Common myeloid progenitor, CD34-positive (primary cell): ENCODE measurements at regions not wholly inside any gene's neighbourhood (a gene's known extent, or its start where the extent isn't known, plus 50 kb on each side); places are given as distances from the start of the nearest gene placed in this dataset.

Experiments used
- CTCF ChIA-PET: fragments of 350-600 bp; sonication (Branson Sonifier 250); formaldehyde crosslinking; loops from one replicate; lab custom pipeline; 2021; ENCODE audit warnings: antibody characterized with exemption; lab: Charles Lee
- POLR2A ChIA-PET: fragments of 350-600 bp; sonication (Branson Sonifier 250); formaldehyde crosslinking; loops from one replicate; lab custom pipeline; 2021; ENCODE audit warnings: antibody characterized with exemption; lab: Charles Lee
- DNase-seq, 3 donors: peaks; one replicate each; pipeline versions ENCODE4 v3.0.0 to v3.0.0-alpha.2; 2013
- H3K27ac ChIP-seq, 2 experiments: 1 replicate in 1 of 2; 2 replicates in 1 of 2; pipeline ENCODE4 v1.7.0; 2013; ENCODE audit warnings: inconsistent platforms in 2 of 2, low read length in 2 of 2, mild to moderate bottlenecking in 2 of 2, low read depth in 1 of 2, moderate library complexity in 1 of 2; ENCODE audit not compliant: severe bottlenecking in 2 of 2, insufficient read depth in 1 of 2, poor library complexity in 1 of 2
- H3K27me3 ChIP-seq, 5 experiments: replicated peaks in 2 of 5; 1 replicate in 3 of 5; 2 replicates in 2 of 5; pipeline versions ENCODE4 v1.6.1 to v1.7.0; 2013; ENCODE audit warnings: low read length in 4 of 5, mild to moderate bottlenecking in 2 of 5, moderate library complexity in 2 of 5, inconsistent platforms in 1 of 5; ENCODE audit not compliant: insufficient read depth in 5 of 5, control insufficient read depth in 4 of 5
- H3K36me3 ChIP-seq, 4 experiments: 1 replicate in 2 of 4; 2 replicates in 2 of 4; pipeline versions ENCODE4 v1.6.1 to v1.7.0; 2013; ENCODE audit warnings: low read length in 3 of 4, control low read depth in 1 of 4, mild to moderate bottlenecking in 1 of 4; ENCODE audit not compliant: control insufficient read depth in 4 of 4, insufficient read depth in 4 of 4
- H3K4me1 ChIP-seq, 4 experiments: 1 replicate in 3 of 4; 2 replicates in 1 of 4; pipeline versions ENCODE4 v1.6.1 to v1.7.1; 2013; ENCODE audit warnings: low read length in 3 of 4, mild to moderate bottlenecking in 3 of 4, control low read depth in 1 of 4, inconsistent platforms in 1 of 4, moderate library complexity in 1 of 4; ENCODE audit not compliant: control insufficient read depth in 4 of 4, insufficient read depth in 4 of 4; ENCODE audit errors: control extremely low read depth in 1 of 4
- H3K4me3 ChIP-seq, 7 experiments: 1 replicate in 4 of 7; 2 replicates in 3 of 7; pipeline versions ENCODE4 v1.5.1 to v1.7.0; 2013; ENCODE audit warnings: mild to moderate bottlenecking in 7 of 7, low read length in 6 of 7, moderate library complexity in 6 of 7, inconsistent platforms in 2 of 7, low read depth in 2 of 7, control low read depth in 1 of 7; ENCODE audit not compliant: insufficient read depth in 4 of 7, control insufficient read depth in 1 of 7; ENCODE audit errors: extremely low read depth in 1 of 7
- H3K9me3 ChIP-seq, 5 experiments: 1 replicate in 4 of 5; 2 replicates in 1 of 5; pipeline versions ENCODE4 v1.6.1 to v1.7.1; 2013; ENCODE audit warnings: low read length in 4 of 5, mild to moderate bottlenecking in 2 of 5, inconsistent platforms in 1 of 5, low read depth in 1 of 5, moderate library complexity in 1 of 5; ENCODE audit not compliant: control insufficient read depth in 4 of 5, insufficient read depth in 2 of 5; ENCODE audit errors: control extremely low read depth in 1 of 5
- WGBS: methylation state at CpG from one replicate; pipeline ENCODE4 v1.1.5; 2013; ENCODE audit not compliant: insufficient coverage; 5-methylcytosine and 5-hydroxymethylcytosine counted together

DNA sequence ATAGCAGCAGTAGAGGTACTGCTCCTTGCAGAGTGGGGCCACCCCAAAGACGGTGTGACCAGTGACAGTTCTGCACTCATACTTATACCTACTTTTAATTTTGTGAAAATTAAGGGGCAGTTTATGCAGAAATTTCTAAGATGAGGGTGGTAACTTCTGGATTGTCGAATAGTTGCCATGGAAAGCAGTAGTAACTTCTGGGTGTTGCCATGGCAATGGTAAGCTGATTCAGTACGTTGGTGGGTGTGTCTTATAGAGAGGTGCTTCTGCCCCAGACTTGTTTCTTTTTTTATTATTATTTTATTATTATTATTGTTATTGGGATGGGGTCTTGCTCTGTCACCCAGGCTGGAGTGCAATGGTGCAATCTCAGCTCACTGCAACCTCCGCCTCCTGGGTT, 82.8 kb upstream of the L3MBTL4 start:
- POLR2A ChIA-PET = no interaction called here
- 94% methylated on average over 2 of the region's 4 CpGs for WGBS
- DNase-seq = no peak

DNA sequence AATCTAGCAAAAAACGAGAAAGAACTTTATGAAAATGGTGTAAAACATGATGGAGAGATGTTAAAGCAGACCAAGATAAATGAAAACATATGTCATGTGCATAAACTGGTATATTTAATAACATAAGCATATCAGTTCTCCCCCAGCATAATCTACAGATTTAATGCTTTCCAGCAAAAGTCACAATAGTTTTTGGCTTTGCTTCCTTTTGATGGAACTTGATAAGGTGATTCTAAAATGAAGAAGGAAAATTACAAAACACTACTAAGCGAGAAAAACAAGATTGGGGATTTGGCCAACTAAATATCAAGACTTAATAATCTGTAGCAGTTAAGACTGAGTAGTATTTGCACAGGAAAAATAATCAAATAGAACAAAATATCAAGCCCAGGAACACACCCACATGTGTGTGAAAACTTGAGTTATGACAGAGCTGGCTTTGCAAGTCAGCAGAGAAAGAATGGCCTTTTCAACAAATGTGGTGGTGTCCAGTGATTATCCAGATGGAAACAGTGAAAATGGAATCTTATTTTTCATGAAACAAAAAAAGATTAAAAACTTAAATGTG, 83.7 kb upstream of the L3MBTL4 start:
- Histone ChIP-seq H3K4me1 (no peaks in the 10 kb centered on the region), H3K27me3 (peaks cover 0 to 8% (median 0%) of the 10 kb centered on the region in 5 experiments), H3K36me3 (no peaks in the 10 kb centered on the region), H3K9me3 (no peaks in the 10 kb centered on the region), H3K27ac (no peak overlapping the region), H3K4me3 (no peak overlapping the region)
- POLR2A ChIA-PET = no interaction called here
- no peak for DNase-seq
- CTCF ChIA-PET = interaction anchor here (0.9 kb wide), 1 partner anchor 23 kb away, joined by 3 read pairs; no protein-coding TSS in a partner anchor
- no CpG with 5 or more reads among the region's 2 CpGs for WGBS

More for the DNA sequence above, 82.8 kb upstream of the L3MBTL4 start:
- H3K4me1 ChIP-seq = no peaks in the 10 kb centered on the region
- H3K27ac ChIP-seq = no peak overlapping the region
- H3K36me3 ChIP-seq = no peaks in the 10 kb centered on the region
- CTCF ChIA-PET = interaction anchor here (0.9 kb wide), 1 partner anchor 23 kb away, joined by 3 read pairs; no protein-coding TSS in a partner anchor
- peaks cover 0 to 8% (median 0%) of the 10 kb centered on the region in 5 experiments for H3K27me3 ChIP-seq
- H3K4me3 ChIP-seq = no peak overlapping the region
- no peaks in the 10 kb centered on the region for H3K9me3 ChIP-seq

DNA sequence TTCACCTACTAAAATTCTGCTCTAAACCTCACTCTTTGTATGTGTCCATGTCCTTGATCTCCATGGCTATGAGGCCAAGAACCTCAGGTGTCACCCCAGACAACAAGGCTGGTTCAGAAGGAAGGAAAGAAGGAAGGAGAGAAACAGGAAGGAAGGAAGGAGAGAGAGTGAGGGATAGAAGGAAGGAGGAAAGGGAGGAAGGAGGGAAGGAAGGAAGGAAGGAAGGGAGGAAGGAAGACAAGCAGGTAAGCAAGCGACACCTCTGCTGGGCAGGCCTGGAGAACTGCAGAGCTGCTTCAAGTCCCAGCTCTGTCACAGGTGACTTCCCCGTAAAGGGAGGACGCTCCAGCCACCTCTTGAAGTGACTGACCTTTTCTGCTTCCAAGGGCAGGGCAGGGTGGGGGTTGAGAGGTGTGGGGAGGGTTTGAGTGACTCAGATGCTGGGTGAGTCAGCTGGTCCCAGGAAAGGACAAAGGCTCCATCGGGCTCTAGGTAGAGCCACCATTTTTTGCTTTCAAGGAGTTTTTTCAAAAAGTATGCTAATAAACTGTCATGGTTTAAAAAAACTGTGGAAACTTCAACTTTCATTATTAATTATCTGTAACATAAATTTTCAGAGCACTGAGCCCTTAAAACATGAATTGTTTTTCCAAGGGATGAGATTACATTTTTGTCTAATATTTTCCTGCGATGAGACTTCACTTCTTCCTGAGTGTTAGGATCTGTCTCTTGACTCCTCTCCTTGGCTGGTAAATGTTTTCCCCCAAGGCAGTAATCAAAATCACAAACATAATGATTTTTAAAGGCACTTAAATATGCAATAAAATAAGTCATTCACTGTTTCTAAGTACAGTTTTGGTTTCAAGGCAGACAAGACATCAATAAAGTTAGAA, 90.1 kb upstream of the L3MBTL4 start:
- no peak for DNase-seq
- H3K27me3 ChIP-seq = peaks cover 0 to 4% (median 0%) of the 10 kb centered on the region in 5 experiments
- ChIA-PET CTCF (interaction anchor here (1.0 kb wide), 1 partner anchor 625 kb away, joined by 3 read pairs; no protein-coding TSS in a partner anchor), POLR2A (no interaction called here)
- H3K4me3 ChIP-seq = no peak overlapping the region
- no peaks in the 10 kb centered on the region for H3K36me3 ChIP-seq
- no peak overlapping the region for H3K27ac ChIP-seq
- 89% methylated on average over 3 of the region's 5 CpGs for WGBS
- no peaks in the 10 kb centered on the region for H3K9me3 ChIP-seq
- H3K4me1 ChIP-seq = no peaks in the 10 kb centered on the region

DNA sequence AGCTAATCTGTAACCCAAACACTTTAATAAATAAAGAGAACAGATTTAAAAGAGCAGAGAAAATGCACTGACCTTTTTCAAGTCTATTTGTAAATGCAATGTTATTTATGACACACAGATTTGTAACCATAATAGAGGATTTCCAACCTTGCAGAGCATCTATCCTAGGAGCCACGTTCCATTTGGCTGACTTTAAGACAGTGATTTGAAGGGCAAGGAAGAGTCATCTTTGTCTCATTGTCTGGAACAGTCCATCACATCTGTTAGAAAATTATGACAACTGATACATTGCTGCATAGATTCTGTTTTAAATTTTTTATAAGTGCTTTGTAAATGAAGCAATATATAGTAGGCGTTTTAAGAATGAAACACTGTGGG, 90.8 kb upstream of the L3MBTL4 start:
- Histone ChIP-seq H3K36me3 (no peaks in the 10 kb centered on the region), H3K27ac (no peak overlapping the region), H3K4me3 (no peak overlapping the region), H3K4me1 (no peaks in the 10 kb centered on the region), H3K27me3 (peaks cover 0 to 4% (median 0%) of the 10 kb centered on the region in 5 experiments), H3K9me3 (no peaks in the 10 kb centered on the region)
- 100% methylated on average over 1 of the region's 2 CpGs for WGBS
- POLR2A ChIA-PET = no interaction called here
- DNase-seq = no peak
- CTCF ChIA-PET = no interaction called here

DNA sequence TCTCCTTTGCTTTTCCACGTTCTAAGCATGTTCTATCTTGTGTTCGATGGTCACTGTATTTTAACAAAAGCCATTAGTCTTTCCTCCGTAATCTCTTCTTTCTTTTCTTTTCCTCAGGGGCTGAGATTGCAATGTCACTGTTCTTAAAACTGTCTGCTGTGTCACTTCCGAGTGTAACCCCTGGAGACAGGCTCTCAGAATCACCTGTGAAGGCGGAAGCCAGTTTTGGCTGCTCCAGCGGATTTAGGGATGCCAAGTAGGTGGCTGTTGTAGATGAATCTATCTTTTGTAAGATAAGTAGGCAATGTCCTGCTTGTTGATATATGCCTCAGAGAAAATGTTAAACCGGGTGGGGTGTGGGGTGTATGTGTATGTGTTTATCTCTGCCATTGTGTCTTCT, 94.7 kb upstream of the L3MBTL4 start:
- Histone ChIP-seq H3K9me3 (no peaks in the 10 kb centered on the region), H3K27ac (no peak overlapping the region), H3K36me3 (no peaks in the 10 kb centered on the region), H3K27me3 (peaks cover 0 to 4% (median 0%) of the 10 kb centered on the region in 5 experiments), H3K4me3 (no peak overlapping the region), H3K4me1 (no peaks in the 10 kb centered on the region)
- 74% methylated on average over 6 of the region's 7 CpGs for WGBS
- DNase-seq = no peak
- ChIA-PET CTCF (no interaction called here), POLR2A (no interaction called here)

DNA sequence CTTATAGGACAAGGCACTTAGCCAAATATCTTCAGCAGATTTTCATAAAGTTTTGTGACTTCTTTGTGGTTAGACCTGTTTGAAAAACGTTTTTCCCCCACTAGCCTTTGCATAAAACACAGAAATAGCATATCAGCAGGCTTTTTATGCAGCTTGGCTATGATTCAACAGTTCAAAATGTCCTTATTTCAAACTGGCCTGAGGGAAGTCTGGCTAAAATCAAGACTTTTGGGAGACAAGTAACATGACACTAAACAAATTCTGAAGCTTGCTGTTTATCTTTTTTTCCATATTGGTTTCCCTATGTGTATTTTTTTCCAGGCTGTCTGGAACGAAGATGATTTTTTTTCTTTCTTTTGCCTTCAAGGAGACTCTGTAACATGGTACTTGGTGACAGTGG, 95.1 kb upstream of the L3MBTL4 start:
- no peak for DNase-seq
- H3K9me3 ChIP-seq = no peaks in the 10 kb centered on the region
- H3K4me1 ChIP-seq = no peaks in the 10 kb centered on the region
- H3K36me3 ChIP-seq = no peaks in the 10 kb centered on the region
- H3K27me3 ChIP-seq = peaks cover 0 to 4% (median 0%) of the 10 kb centered on the region in 5 experiments
- H3K4me3 ChIP-seq = no peak overlapping the region
- ChIA-PET CTCF (no interaction called here), POLR2A (no interaction called here)
- no peak overlapping the region for H3K27ac ChIP-seq
- 63% methylated on average over 2 of the region's 2 CpGs for WGBS

DNA sequence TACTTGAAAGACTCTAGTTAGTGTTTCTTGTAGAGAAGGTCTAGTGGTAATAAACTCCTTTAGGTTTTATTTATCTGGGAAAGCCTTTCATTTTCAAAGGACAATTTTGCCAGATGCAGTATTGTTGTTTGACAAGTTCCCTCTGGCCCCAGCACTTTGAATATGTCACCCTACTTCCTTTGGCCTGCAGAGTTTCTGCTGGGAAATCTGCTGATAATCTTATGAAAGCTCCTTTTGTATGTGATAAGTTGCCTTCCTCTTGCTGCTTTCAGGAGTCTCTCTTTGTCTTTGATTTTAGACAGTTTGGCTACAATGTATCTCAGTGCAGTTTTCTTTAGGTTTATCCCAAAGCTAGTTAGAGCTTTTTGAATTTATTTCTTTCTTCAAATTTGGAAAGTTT, 106.2 kb upstream of the L3MBTL4 start:
- H3K4me3 ChIP-seq = no peak overlapping the region
- no peak for DNase-seq
- ChIA-PET CTCF (interaction anchor here (0.8 to 1.6 kb wide), 5 partner anchors 22 to 652 kb away, joined by 3 to 6 read pairs (median 3); no protein-coding TSS in a partner anchor), POLR2A (no interaction called here)
- H3K36me3 ChIP-seq = no peaks in the 10 kb centered on the region
- no peaks in the 10 kb centered on the region for H3K4me1 ChIP-seq
- no peaks in the 10 kb centered on the region for H3K27me3 ChIP-seq
- no peak overlapping the region for H3K27ac ChIP-seq
- H3K9me3 ChIP-seq = no peaks in the 10 kb centered on the region
